ENCODE measurements at regions not wholly inside any gene's neighbourhood (a gene's known extent, or its start where the extent isn't known, plus 50 kb on each side); places are given as distances from the start of the nearest gene placed in this dataset.

GRCh38 chr2:189940913-189941312 is 121.6 kb downstream of the MSTN start:
- Histone ChIP-seq H3K23me2 (ENCODE audit: low read depth, low read length) (no peaks in the 10 kb centered on the region), H3K79me1 (ENCODE audit: low read depth, low read length) (no peaks in the 10 kb centered on the region), H2AK5ac (ENCODE audit: low read depth, low read length) (no peak overlapping the region), H3K14ac (ENCODE audit: insufficient read length) (no peak overlapping the region), H3K56ac (replicated peaks; ENCODE audit: insufficient read length, low read depth, low read length) (no peak overlapping the region), H2BK12ac (ENCODE audit: low read depth, low read length) (no peak overlapping the region), H3K9ac (replicated peaks in 1 of 4; ENCODE audit: extremely low read depth in 1 of 4, low read depth in 3 of 4, low read length in 3 of 4) (no peak overlapping the region), H3K9me3 (ENCODE audit: insufficient read depth in 2 of 2, low read depth in 1 of 2, low read length in 1 of 2) (peaks cover 15 to 21% of the 10 kb centered on the region in 2 experiments; a peak in 3 of 4 replicates), H4K20me1 (replicated peaks in 1 of 2; ENCODE audit: control insufficient read depth in 1 of 2, insufficient read depth in 2 of 2, low read length in 2 of 2) (no peaks in the 10 kb centered on the region), H2BK5ac (ENCODE audit: low read depth, low read length) (no peak overlapping the region), H2BK120ac (replicated peaks; ENCODE audit: low read depth, low read length) (no peak overlapping the region), H3K18ac (ENCODE audit: extremely low read depth, low read length) (no peak overlapping the region), H3K27me3 (replicated peaks in 1 of 4; ENCODE audit: control insufficient read depth in 3 of 4, extremely low read depth in 1 of 4, insufficient read depth in 3 of 4, low read length in 3 of 4) (no peaks in the 10 kb centered on the region), H2BK15ac (ENCODE audit: low read length) (no peak overlapping the region), H3K27ac (ENCODE audit: low read depth, low read length) (no peak overlapping the region), H3K4ac (replicated peaks; ENCODE audit: insufficient read length, low read depth, low read length) (no peak overlapping the region), H3K4me2 (ENCODE audit: insufficient read depth in 1 of 2, low read depth in 2 of 2, low read length in 2 of 2) (no peak overlapping the region), H3K4me3 (ENCODE audit: extremely low read depth in 1 of 4, insufficient read depth in 2 of 4, low read depth in 3 of 4, low read length in 4 of 4) (no peak overlapping the region), H4K91ac (replicated peaks; ENCODE audit: insufficient read length, low read length) (no peak overlapping the region), H3K4me1 (replicated peaks in 1 of 4; ENCODE audit: control insufficient read depth in 3 of 4, insufficient read depth in 4 of 4, low read length in 3 of 4) (no peaks in the 10 kb centered on the region), H2AFZ (ENCODE audit: low read length) (no peak overlapping the region), H3K79me2 (ENCODE audit: control insufficient read depth in 1 of 2, insufficient read depth in 2 of 2, low read length in 2 of 2) (no peaks in the 10 kb centered on the region), H2BK20ac (ENCODE audit: low read length) (no peak overlapping the region), H4K8ac (ENCODE audit: extremely low read depth, insufficient read depth, low read length) (no peak overlapping the region), H3K36me3 (ENCODE audit: control insufficient read depth in 2 of 4, insufficient read depth in 4 of 4, low read length in 3 of 4) (no peaks in the 10 kb centered on the region), H4K5ac (ENCODE audit: insufficient read length, low read depth, low read length) (no peak overlapping the region), H3K23ac (ENCODE audit: insufficient read length) (no peak overlapping the region)
- CTCF ChIA-PET (ENCODE audit: partially characterized antibody): no interaction called here
- TF ChIP-seq CBX8 (IDR thresholded peaks at IDR 0.05; ENCODE audit: borderline replicate concordance, low read depth, low read length) (no peak), TAF1 (IDR thresholded peaks at IDR 0.05; ENCODE audit: low read depth, low read length) (no peak), BCL11A (IDR thresholded peaks at IDR 0.05; ENCODE audit: low read depth in 2 of 2, low read length in 2 of 2) (no peak), CEBPB (IDR thresholded peaks at IDR 0.05; ENCODE audit: low read depth, low read length) (no peak), SAP30 (IDR thresholded peaks at IDR 0.05; ENCODE audit: insufficient read depth, insufficient replicate concordance, low read length) (no peak), BACH1 (IDR thresholded peaks at IDR 0.05; ENCODE audit: low read length) (no peak), HDAC2 (IDR thresholded peaks at IDR 0.05; ENCODE audit: borderline replicate concordance in 1 of 2, low read depth in 2 of 2, low read length in 2 of 2) (no peak), CHD2 (IDR thresholded peaks at IDR 0.05; ENCODE audit: low read length) (no peak)
- FAIRE-seq (no peak), DNase-seq (ENCODE audit: low read depth in 1 of 2, low spot score in 2 of 2) (no peak)
- POLR2A ChIA-PET (ENCODE audit: partially characterized antibody): no interaction called here
- WGBS, 2 experiments (ENCODE audit: extremely low coverage in 1 of 2, insufficient coverage in 1 of 2, insufficient read length in 1 of 2, insufficient replicate concordance in 2 of 2, low coverage in 1 of 2, low lambda C conversion rate in 2 of 2, missing lambda C conversion rate in 1 of 2): 95% methylated on average over 1 of the region's 1 CpG; no CpG with 5 or more reads in 1 of the 2 experiments
